ENCODE measurements at regions not wholly inside any gene's neighbourhood (a gene's known extent, or its start where the extent isn't known, plus 50 kb on each side); places are given as distances from the start of the nearest gene placed in this dataset.
"Not testable (repeated sequence)": the region's sequence is repeated elsewhere in the genome, so short reads cannot be mapped to it uniquely, and the experiment has no call there.

DNA sequence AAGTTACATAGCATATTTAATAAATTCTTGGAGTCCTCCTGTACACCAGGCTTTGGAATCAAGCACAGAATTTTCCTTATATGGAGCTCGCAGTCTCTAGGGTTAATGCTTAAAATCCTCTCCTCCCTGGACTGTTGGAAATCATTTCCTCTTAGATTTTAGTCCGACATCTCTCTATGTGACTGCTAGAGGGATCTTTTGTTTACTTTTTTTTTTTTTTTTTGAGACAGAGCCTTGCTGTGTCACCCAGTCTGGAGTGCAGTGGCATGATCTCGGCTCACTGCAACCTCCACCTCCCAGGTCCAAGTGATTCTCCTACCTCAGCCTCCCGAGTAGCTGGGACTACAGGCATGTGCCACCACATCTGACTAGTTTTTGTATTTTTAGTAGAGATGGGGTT is 84.1 kb upstream of the UMPS start:
- peak; percentile 34 for DNase-seq

DNA sequence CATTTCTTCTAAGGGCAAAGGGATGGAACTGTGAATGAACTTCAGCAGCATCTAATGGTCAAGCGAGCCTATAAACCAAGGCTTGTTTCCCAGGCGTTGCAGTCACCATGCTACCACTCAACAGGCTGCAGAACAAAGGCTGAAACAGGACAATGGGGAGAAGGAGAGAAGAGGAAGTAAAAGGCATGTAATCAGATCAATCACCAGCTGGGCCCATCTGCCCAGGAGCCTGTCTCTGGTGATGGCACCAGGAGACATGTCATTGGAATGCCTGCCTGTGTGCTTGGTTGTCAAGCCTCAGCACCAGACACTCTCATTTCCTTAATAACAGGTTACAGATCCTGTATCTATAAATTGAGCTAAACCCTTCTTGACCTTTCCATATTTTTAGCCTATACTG is 81.7 kb upstream of the UMPS start:
- DNase-seq = no peak

GRCh38 chr3:124650798-124651197 is 79.5 kb upstream of the UMPS start:
- no peak for DNase-seq

DNA sequence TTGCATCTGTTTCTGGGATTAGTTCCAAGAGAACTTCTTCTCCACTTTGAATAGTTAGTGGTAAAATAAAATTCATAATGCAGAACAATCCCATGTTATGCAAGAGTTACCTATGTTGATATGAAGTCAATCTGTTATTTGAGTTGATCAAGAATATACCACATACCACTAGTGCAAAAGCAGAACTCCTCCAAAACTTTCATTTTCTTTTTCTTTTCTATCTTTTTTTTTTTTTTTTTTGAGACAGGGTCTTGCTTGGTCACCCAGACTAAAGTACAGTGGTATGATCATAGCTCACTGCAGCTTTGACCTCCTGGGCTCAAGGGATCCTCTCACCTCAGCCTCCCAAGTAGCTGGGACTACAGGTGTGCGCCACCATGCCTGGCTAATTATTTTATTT is 78.8 kb upstream of the UMPS start:
- not testable (repeated sequence) for DNase-seq

DNA sequence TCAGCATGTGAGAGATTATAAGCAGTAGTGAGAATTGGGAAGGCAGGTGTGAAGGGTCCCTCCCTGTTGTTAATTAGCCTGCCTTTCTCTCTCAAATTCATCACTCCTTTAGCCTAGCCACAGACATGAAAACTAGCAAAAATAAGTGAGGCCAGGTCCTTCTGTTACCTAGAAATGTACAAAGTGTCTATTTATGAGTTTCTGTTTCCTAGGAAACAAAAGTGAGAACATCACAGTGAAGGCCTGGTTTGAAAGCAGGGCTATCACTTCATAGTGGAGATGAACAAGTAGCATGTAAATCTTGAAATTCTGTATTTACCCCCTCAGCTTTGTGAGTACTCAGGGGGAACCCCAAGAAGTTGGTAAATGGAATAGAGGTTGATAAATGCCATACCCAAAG is 78.2 kb upstream of the UMPS start:
- DNase-seq = no peak

GRCh38 chr3:124653071-124653796 is 77.0 kb upstream of the UMPS start:
- DNase-seq = no peak

- no peak for DNase-seq
Measured at GRCh38 chr3:124653797-124654469, 76.3 kb upstream of the UMPS start.

DNA sequence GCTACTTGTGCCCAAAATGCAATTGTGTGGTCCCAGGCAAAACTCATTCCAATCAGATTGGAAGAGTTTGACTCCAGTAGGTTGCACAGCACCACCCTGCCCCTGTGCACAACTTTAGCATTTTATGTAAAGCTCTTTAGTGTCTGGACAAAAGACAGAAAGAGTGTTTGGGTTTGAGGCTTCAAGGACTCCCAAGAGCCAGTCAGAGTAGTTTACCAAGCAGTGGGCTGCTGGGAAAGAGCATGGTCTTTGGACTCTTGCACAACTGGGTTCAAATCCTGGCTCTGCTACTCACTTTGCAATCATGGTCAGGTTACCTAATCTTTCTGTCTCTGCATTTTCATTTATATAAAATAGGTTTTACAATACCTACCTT is 75.8 kb upstream of the UMPS start:
- DNase-seq = no peak

DNA sequence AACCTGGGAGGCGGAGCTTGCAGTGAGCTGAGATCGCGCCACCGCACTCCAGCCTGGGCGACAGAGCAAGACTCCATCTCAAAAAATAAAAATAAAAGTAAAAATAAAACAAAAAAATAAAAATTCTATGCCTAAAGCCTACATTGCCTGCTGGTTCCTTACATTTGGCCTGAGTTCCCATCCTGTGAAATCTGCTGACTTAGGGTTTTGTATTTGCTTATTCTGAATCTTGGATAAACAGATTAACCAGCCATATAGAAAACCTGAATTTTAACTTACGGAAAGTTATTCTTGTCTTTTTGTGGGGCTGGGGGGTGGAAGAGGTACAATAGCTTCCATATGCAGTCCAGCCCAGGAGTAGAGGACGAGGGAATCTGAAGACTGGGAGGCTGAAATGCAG is 73.7 kb upstream of the UMPS start:
- DNase-seq = no peak

DNA sequence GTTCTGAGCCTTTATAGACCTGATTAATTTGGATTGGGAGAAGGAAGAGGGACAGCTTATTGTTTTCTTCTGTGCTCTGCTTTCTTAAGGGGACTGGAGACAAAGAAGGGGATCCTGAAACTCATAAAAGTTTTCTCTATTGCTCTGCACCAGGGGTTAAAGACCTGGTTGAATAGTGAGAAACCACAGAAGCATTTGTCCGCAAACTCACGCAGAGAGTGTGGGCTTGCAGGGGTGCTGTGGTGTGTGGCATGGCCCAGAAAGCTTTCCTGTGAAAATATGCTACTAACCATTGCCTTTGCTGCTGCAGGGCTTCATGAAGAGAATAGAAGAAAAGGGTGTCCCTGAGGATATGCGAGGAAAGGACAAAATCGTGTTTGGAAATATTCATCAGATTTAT is 73.1 kb upstream of the UMPS start:
- DNase-seq = no peak

GRCh38 chr3:124658270-124658669 is 72.0 kb upstream of the UMPS start:
- no peak for DNase-seq

DNA sequence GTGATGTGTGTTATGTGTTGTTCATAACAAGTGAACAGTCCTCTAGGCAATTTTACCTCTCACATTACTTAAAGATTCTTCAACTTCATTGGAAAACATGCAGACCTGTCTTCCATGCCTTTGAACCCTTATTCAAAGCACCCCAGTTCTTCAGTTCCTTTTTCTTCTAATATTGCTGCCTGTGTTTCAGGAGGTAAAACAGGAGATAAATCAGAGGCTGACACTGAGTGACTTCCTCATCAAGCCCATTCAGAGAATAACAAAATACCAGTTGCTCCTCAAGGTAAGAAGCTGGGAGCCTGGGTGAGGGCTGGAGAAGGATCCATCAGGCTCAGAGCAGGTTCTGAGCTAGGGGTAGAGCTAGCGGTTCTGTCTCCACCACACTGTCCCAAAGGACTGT is 71.1 kb upstream of the UMPS start:
- DNase-seq = no peak

GRCh38 chr3:124660599-124660998 is 69.7 kb upstream of the UMPS start:
- DNase-seq = peak; percentile 61

DNA sequence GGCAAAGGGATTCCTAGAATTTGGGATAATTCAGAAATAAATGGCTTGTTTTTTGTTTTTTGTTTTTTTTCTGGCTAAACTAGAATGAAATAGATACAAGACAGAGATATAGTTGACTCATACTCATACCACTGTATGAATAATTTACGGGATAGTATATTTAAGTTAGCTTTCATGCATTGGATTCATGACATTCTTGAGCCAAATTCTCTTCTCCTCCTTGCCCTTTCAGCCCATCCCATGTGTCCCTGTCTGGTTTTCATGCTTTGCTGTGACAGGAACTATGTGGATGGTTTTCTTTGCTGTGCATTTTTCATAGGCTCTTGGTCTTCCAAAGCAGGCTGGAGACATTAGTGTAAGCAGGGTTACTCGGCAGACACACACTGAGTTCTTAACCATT is 66.6 kb upstream of the UMPS start:
- DNase-seq = peak; percentile 93

GRCh38 chr3:124664804-124665203 is 65.4 kb upstream of the UMPS start:
- DNase-seq = no peak

- DNase-seq = no peak
Measured at GRCh38 chr3:124666067-124666466, 64.2 kb upstream of the UMPS start.

GRCh38 chr3:124669470-124669869 is 60.8 kb upstream of the UMPS start:
- peak; percentile 94 for DNase-seq

- no peak for DNase-seq
Measured at GRCh38 chr3:124671106-124671505, 59.1 kb upstream of the UMPS start.

DNA sequence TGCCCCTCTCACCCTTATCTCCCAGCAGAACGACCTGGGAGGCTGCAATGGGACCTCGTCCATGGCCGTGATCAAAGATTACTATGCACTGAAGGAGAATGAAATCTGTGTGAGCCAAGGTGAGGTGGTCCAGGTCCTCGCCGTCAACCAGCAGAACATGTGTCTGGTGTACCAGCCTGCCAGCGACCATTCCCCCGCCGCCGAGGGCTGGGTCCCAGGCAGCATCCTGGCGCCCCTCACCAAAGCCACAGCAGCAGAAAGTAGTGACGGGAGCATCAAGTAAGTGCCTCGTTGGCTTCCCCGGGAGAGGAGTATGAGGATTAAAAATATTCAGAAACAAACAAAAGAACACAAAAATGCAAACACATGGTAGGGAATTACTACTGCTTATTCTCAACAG is 55.9 kb upstream of the UMPS start:
- DNase-seq = no peak

GRCh38 chr3:124676236-124676635 is 54.0 kb upstream of the UMPS start:
- no peak for DNase-seq

DNA sequence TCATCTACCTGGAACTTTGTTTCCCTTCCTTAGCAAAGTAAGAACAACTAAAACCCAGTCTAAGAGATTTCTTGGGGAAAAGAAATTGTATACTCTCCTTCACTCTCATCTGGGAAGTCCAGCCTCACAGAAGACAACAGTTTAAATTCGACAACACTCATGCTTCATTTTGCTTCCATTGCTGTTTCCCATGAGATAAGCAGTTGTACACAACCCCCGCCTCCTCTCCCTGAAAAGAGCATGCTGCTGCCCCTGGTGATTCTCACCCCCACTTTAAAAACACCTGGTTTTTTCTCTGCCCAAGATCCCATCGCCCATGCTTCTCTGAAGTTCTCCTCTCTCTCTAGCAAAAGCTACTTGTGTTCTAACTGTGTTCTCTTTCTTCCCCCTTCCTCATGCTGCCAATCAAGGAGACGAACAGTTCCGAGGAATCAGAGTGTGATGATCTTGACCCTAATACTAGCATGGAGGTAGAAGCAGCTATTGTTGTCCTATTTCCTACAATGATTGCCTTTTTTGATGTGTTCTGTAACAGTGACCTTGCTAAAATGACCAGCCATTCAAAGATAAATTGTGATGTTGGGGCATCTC is 51.1 kb upstream of the UMPS start:
- no peak for DNase-seq
